NCI-H2029 treated with DMSO at 0.1 percent for 48 hours (cell line): ENCODE measurements at regions not wholly inside any gene's neighbourhood (a gene's known extent, or its start where the extent isn't known, plus 50 kb on each side); places are given as distances from the start of the nearest gene placed in this dataset.

ENCODE experiments used
- DNase-seq: peaks from one replicate; lab custom pipeline; 2025; lab: John Stamatoyannopoulos, UW

DNA sequence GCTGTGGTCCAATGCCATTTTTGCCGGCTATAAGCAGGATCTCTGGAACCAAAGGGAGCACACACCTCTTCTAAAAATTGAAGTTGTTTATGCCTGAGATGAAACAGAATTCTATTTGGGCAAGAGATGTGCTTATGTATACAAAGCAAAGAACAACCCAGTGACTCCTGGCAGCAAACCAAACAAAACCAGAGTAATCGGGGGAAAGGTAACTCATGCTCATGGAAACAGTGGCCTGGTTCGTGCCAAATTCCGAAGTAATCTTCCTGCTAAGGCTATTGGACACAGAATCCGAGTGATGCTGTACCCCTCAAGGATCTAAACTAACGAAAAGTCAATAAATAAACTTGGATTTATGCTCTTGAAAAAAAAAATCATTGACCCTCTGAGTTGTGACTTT, 178.7 kb downstream of the CEMIP2 start:
- no peak for DNase-seq

DNA sequence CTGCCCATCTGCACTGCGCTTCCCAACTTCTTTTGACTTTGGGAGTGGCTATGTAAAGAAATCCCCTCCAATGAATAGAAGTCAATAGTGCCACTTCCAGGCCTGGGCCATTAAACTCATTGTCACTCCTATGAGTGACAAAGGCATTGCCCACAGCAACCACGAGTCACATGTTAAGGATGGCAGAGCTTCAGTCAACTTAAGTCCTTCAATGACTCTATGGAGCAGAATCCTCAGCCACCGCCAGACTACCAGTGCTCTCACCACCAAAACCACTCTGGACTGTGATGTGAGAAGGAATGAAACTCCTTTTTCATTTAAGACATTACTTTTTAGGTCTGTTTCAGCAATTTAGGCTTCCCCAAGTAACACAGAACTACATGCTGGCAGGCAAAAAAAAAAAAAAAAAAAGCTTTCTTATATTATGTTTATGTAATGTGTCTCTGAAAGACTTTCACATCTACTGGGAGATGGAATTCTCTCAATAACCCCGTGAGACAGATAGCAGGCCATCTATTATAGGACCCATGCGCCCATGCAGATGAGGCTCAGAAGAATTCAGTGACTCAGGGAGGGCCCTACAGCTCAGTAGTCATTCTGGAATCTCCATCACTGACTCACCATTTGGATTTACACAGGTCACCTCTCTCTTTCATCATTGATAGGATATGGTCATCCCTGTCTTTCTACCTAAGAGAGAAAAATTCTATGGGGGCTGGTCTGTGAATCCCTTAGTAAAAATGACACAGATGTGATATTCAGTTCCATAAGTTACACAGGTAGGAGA, 180.5 kb downstream of the CEMIP2 start:
- no peak for DNase-seq

DNA sequence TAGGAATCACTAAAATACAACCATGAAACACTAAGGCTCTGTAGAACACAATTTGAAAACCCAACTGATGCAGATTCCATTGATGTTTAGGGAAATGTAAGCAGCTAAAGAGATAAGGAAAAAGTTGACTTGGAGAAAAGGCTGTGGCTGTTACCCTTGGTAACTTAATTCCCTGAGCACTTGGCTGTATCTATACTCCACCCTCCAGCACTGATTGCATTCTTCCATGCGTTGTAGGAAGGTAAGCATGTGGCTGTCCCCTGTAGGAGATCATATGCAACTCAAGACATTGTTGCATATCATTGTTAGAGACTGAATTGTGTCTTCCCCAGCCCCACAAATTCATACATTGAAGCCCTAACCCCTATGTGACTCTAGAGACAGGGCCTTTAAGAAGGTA, 184.5 kb downstream of the CEMIP2 start:
- DNase-seq = no peak

DNA sequence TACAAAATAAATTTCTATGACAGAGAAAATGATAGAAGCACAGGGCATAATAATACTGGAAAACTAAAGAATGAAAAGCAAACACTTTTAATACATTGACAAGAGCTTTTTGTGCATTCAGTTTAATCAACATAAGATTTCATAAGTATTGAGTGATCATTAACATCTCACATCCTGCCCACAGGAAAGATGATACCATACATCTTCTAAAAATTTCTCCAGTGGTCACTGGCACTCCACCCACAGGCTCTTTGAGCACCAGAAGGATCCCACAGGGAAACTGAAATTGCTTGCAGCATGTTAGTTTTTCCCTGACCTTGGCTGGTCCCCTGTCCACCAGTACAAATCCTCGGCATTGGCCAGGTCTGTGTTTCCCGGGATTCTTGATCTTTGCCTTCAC, 186.0 kb downstream of the CEMIP2 start:
- no peak for DNase-seq

DNA sequence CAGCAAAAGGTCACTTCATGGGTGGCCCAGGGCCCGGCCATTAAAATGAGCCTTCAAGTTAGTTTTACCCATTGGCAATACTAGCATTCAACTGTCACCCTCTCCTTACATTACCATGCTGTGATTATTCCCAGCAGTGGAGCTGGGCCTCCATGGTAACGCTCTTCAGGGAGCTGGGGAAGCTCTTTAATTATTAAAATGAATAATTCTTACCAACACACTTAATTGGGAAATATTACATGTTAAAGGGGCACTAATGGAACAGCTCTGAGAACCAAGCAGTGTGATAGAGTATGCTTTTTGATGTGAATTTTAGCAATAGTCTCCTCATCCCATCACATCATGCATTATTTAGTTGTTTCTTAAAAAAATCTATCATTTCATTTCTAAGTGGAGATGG, 187.2 kb downstream of the CEMIP2 start:
- no peak for DNase-seq

DNA sequence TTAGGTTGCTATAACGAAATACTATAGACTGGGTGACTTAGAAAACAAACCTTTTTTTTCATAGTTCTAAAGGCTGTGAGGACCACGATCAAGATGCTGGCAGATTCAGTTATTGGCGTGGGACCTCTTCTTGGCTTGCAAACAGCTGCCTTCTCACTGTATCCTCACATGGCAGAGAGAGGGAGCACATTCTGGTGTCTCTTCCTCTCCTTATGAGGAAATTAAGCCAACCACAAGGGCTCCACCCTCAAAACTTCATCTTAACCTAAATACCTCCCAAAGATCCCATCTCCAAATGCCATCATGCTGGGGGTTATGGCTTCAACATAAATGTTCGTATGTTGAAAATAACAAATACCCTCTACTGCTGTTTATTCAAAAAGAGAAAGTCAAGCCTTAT, 197.1 kb downstream of the CEMIP2 start:
- DNase-seq = no peak

DNA sequence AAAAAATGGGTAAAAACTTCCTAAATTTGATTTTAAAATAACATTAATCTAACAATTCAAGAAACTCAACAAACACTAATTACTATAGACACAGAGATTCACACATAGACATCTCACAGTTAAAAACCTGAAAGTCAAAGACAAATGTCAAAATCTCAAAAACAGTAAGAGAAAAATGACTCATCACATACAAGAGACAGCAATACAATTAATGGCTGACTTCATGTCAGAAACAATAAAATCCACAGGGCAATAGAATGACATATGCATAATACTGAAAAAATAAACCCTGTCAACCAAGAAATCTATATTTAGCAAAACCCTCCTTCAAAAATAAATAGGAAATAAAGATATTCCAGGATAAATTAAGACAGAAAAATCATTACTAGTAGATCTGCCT, 200.4 kb downstream of the CEMIP2 start:
- DNase-seq = no peak

DNA sequence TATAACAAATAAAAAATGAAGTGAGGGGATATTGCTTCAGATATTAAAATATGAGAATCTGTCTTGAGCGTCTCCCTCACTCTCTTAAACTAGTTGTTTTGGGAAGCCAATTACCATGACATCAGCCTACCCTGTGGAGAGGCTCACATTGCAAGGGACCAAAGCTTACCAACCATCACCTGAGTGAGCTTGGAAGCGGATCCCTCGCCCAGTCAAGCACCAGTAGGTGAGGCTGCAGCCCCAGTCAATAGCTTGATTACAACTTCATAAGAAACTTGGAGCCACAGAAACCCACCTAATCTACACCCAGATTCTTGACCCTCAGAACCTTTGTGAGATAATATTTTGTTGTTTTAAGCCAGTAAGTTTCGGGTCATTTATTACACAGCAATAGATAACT, 206.2 kb downstream of the CEMIP2 start:
- DNase-seq = no peak

DNA sequence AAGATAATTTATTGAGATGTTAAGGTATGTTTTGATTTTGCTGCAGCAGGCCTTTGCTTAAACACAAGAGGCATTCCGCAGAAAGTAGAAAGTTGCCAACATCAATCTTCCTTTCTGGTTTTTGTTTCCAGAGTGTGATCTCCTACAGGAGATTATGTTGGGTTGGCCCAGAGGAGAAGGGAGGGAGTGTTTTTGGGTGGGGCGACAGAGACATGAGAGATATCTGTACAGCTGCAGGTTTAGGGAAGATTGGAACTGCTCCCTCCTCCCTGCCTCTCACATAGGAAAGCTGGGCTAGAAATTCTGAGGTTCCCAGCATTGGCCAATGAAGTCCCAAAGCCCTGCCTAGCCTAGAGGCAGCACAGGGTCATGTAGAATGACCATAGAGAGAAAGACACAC, 211.0 kb downstream of the CEMIP2 start:
- DNase-seq = no peak

DNA sequence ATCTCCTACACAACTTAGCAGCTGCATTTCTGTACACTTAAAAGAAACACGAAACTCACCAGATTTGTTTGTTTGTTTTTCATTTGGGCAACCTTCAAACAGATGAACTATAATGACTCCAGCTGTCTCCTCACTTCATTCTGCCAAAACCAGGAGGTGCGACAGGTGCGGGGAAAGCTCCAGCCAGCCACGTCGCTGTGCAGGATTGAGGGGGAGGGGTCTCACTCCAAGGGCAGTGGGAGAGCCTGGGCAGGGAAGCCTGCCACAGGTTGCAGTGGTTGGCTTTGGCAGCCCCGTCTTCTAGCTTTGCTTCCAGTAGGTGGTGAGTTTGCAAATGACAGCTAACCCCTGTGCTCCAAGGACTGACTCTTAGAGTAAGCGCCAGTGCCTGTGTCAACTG, 215.8 kb downstream of the CEMIP2 start:
- no peak for DNase-seq

DNA sequence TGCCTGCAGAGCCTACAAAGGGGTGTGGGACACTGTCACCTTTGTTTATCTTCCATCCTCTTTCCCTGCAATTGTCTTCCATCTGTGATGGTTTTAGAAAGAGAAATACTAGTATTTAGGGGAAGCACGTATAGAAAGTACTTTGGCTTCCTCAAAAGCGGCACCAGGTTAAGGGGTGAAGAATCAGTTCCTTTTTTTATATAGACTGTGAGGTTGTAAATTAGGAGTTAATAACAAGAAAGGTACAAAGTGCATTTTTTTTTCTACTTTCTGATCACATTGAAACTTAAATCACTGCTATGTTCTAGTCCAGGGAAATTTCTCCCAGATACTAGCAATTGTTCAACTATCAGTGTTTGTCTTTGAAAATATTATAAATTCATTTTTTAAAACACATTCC, 219.3 kb downstream of the CEMIP2 start:
- no peak for DNase-seq

DNA sequence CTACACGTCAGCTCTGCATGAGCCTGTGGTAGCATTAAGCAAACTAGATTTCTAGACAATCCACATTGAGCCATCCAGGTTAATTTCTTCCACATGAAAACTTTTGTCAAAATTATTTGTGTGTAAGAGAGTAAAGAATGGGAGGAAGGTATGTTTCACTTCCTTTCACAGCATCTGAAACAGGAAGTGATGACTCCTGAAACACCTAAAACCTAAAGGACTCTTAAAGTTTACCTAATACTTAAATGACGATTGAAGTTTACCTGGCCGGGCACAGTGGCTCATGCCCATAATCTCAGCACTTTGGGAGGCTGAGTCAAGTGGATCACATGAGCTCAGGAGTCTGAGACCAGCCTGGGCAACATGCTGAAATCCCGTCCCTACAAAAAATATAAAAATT, 223.8 kb downstream of the CEMIP2 start:
- no peak for DNase-seq

DNA sequence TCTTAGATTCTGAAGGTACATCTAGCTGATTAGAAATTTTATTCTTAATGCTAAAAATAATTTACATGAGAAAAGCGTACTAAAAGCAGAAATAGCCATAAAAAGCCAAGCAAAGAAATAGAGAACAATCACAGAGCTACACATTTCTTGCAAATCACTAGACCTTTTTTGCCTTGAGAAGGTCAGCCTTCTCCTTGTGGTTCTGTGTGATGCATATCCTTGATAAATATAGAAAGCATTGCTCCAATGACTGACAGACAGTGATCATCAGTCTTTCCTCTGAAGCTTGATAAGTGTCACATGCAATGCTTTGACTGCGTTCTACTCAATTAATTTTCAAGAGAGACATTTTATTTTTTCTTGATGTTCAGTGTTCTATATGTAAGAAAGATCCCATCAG, 226.9 kb downstream of the CEMIP2 start:
- DNase-seq = no peak

DNA sequence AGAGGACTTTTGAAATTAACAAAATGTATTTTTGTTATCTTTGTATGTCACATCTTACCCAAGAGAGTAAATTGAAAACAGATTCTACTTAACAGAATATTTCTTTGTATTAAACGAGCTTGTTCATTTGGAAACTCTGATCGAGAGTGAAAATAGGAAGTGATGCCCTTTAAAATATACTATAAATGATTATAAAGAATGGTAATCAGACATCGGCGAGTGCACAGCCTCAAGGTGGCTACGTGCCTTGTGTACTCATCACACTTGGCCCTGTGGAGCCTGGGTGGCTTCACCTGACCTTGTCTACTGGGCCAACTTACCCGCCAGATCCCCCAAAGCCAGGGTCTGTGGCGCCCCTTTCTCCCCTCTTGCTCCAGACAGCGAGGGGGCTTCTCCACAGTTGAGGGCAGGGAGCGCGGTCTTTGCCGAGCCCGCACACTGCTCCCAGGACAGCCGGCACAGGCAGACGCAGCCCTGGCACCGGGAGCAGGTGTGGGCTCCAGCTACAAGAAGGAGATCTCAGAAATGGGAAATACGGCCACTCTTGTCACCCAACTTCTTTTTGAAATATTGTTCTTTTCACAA, 243.2 kb downstream of the CEMIP2 start:
- DNase-seq = no peak

DNA sequence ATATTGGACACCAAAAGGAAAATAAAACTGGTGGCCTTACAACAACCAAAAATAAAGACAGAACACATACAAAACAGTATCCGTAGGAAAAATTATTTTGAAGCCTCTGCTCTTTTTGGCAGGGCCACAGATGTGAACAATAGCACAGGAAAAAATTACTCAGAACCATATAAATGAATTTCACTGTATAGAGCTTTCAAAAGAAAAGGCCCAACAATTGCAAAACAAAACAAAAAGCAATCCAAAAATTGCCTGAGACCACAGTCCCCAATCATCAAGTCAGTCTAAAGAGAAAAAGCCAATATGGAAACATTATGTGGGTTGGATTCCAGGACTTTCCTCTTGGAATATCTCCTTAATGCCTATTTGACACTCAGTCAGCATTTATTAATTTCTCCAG, 243.8 kb downstream of the CEMIP2 start:
- DNase-seq = no peak

DNA sequence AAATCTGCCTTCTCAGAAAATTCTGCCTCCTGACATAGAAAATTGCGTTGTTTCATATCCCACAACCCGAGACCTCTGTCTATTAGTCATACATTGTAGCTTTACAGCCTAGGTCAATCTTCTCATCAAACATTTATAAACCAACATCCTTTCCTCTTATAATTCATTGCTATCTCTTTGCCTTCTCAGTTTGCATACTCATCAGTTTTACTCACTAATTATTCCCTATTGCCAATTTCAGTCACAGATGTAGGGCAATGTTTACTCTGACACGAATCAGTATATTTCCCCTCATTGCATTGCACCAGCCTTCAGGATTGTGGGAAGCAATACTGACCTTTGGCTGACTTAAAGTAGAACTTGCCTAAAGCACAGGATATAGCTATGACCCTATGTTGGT, 247.2 kb downstream of the CEMIP2 start:
- DNase-seq = no peak

DNA sequence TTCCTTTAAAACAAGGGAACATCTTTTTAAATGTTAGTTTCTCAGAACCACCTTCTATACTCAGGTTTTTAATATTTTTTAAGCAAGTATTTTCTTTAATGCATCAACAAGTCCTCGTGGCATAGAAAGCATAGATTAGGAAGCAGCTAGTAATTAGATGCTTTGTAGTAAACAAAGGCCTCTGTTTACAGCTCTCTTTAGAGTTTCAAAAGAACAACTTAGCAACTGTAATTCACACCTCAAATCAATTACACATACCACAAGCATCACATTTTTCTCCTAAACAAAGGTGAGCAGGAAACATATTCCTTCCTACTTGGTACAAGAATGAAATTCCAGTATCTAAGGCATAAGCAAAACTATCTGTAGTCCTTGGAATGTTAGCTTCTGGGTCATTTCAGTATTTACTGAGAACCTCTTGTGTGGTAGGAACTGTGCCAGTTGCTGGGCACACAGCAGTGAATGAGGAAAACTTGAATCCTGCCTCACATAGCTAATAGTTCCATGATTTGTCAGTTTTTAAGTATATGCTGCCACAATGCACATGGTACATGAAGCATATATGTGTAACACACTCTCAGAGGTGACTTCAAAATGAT, 249.1 kb downstream of the CEMIP2 start:
- no peak for DNase-seq

DNA sequence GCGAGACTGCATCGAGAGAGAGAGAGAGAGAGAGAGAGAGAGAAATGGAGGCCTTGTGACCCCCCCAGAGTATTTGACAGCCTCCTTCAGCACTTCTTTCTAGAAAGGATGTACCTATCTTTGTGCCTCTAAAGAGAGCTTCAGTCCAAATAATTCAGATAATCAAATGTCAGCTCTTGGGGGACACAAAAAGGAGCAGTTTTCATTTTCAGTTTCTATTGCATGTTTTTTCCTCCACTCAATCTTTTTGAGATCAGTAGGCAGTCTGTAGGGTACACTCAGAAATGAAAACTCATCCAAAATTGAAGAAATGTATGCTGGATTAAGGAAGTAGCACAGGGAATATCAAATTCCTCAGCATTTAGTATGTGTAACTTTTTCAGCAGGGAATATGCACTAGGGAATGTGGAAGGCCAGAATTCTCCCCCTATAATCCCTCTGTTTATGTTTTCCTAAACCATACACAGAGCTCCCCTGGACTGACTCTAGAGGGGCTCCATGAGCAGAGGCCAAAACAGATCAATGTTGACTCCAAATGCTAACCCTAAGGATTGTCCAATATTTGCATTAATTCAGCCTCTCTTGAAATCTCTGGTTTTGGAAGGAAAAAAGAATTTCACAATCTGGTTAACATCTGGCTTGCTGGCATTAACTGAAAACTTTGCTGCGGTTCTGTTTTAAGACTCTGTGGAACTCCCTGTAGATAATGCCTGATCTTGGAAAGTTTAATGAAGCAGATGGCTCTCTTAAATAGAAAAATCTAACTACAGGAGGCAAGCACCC, 250.1 kb downstream of the CEMIP2 start:
- no peak for DNase-seq

DNA sequence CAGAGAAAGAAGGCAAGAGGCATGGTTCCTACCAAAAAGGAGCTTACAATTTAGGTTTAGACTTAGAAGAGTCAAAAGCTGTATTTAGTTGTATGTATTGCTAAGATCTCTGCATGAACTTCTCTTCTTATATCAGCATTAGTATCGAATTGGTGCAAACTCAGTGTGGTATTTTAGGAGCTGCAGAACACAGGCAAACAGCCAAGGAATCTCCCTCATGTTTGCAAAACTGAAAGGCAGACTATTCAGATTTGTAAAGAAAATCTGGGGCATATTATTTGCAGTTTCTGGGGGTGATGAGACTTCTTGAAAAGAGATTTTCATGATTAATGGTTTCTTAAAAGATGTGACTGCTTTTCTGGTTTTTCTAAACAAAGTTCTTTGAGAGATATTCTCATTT, 252.7 kb downstream of the CEMIP2 start:
- DNase-seq = no peak

DNA sequence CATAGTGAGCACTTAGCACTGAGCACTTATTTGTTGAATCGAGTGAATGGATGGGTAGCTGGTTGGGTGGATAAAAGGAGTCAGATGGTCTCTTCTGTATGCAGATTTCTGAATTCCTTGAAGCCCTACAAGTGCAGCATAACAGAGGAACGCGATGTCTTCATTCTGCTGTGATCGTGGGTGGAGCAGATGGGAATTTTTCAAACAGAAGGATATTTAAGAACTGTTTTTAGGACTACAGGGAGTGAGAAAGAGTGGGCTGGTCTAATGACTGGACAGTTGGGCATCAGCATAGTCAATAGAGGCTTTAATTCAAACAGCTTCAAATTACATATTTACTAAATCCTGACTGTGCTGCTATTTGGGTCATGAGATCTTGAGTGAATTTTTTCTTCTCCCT, 253.2 kb downstream of the CEMIP2 start:
- DNase-seq = no peak

DNA sequence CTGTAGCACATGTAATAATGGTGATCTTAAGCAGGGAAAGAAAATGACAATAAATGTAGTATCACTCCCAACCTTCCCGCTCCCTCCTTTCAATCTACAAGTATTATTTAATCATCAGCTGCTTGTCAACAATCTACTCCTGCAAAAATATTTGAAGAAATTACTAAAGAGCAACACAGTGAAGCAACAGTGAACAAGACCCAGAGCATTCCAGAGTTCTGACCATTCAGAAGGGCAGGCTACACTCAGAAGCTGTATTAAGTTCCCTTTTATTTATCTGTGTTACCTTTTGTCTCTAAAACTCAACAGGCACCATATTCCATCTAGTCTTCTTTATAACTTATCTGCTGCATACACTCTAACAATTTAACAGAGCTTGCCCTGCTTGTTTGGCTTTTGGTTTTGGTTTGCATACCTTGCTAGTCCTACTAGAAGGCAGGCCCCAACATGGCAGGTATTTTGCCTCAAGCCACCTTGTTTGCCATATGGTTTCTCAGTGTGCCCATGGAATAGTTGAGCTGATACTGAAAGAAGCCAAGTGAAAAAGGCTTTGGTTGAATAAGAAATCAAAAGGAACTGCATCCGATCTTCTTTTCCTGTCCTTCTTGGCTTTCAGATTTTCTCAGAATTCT, 253.9 kb downstream of the CEMIP2 start:
- no peak for DNase-seq

DNA sequence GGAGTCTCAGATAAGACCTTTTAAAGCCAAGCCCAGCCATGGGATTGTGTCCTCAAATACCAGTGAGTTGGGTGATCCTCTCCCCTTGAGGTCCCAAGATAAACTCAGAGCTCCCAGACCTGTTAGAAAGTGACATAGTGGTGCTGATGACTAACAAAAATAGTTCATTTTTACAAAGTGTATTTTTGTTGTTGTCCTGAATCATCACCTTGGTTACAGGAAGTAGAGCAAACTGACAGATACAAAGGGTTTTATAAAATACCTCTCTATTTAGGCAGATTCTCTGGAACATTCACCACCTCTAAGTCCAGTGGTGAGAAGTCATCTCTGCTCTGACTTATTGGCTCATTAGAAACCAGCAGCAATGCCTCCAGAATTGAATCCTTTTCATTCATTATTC, 259.3 kb downstream of the CEMIP2 start:
- no peak for DNase-seq
